Activated CD8-positive, alpha-beta memory T cell treated with anti-CD3 and anti-CD28 coated beads, Interleukin-2, amount 10 ng/mL, durations not matched to agents 7 days and 5 days (primary cell): ENCODE measurements at regions not wholly inside any gene's neighbourhood (a gene's known extent, or its start where the extent isn't known, plus 50 kb on each side); places are given as distances from the start of the nearest gene placed in this dataset.

Source experiments
- ATAC-seq: fragments of 150-1000 bp; cut with Tn5 transposase; one replicate; pipeline ENCODE4 v1.10.0; 2021; ENCODE audit warnings: moderate library complexity
- CTCF ChIA-PET: fragments of 350-600 bp; sonication (Branson Sonifier 250); formaldehyde crosslinking; loops from one replicate; lab custom pipeline; 2021; ENCODE audit warnings: antibody characterized with exemption; lab: Charles Lee
- DNase-seq: peaks from one replicate; pipeline ENCODE4 v3.0.0-alpha.2; 2020
- H3K27ac Mint-ChIP-seq: one replicate; pipeline ENCODE4 v1.8.0; 2021; ENCODE audit warnings: mild to moderate bottlenecking, mixed read lengths
- H3K27me3 Mint-ChIP-seq: one replicate; pipeline ENCODE4 v1.8.0; 2021; ENCODE audit warnings: mixed read lengths
- H3K36me3 Mint-ChIP-seq: one replicate; pipeline ENCODE4 v1.8.0; 2021; ENCODE audit warnings: mild to moderate bottlenecking, mixed read lengths
- H3K4me1 Mint-ChIP-seq: one replicate; pipeline ENCODE4 v1.8.0; 2021; ENCODE audit warnings: mixed read lengths
- H3K4me3 Mint-ChIP-seq: one replicate; pipeline ENCODE4 v1.8.0; 2021; ENCODE audit warnings: mild to moderate bottlenecking, moderate library complexity, mixed read lengths
- H3K9me3 Mint-ChIP-seq: one replicate; pipeline ENCODE4 v1.8.0; 2022; ENCODE audit warnings: low read depth, mixed read lengths

DNA sequence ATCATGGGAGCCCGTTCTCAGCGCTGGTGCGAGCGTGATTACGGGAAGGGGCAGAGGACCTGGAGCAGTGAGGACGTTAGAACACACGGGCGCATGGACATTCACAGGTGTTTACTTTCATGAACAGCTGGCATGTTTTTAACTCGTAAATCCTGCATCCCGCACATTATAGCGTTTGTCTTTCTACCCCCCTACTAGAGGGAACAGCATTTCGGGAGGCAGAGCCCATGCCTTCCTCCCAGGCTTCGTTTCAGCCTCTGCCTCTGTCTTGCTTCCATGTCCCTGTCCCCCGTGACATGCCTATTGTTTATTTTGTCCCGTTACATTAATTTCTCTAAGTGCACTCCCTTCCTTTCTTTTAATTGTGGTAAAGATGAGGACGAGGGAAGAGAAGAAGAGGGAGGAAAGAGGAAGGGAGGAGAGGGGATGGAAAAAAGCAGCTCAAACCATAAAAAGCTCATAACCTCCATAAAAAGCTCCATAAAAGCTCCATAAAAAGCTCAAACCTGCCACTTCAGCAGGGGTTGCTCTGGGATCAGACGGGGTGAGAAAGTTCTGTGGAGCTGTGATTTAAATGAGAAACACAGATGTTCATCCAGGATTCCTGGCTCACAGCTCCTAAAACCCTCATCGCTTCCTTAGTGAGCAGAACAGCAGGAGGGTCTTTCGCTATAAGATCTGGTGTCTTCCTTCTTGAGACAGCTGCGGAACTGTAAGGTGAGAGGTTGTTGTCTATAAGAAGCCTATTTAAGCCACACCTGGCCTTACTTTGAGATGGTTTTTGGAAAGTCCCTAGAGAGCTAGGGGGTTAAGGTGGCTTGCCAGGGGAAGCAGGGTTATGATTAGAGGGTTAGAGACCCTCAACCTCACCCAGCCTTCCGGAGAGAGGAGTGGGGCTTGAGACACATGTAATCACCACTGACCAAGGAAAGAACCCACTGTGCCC is 66.6 kb upstream of the SNTG2 start:
- peak; percentile 25 for DNase-seq
- no peak for ATAC-seq
- Mint-ChIP-seq H3K27me3 (peaks cover 18% of the 10 kb centered on the region), H3K4me1 (no peaks in the 10 kb centered on the region), H3K36me3 (no peaks in the 10 kb centered on the region), H3K4me3 (no peak overlapping the region), H3K27ac (no peak overlapping the region), H3K9me3 (no peaks in the 10 kb centered on the region)
- CTCF ChIA-PET, result no interaction called here

DNA sequence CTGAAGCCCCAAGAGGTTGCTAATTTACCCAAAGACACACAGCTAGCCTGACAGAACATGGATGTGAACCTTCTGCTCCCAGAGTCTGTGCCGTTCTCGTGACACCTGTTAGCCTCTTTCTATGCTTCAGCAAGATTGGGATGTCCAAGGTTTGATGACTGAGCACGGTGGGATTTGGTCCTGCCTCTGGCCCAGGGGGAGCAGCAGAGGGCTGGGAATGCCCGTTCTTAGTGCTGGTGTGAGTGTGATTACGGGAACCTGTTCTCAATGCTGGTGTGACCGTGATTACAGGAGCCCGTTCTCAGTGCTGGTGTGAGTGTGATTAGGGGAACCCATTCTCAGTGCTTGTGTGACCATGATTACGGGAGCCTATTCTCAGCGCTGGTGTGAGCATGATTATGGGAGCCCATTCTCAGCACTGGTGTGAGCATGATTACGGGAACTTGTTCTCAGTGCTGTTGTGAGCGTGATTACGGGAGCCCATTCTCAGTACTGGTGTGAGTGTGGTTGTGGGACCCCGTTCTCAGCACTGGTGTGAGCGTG is 67.3 kb upstream of the SNTG2 start:
- CTCF ChIA-PET, result no interaction called here
- Mint-ChIP-seq H3K9me3 (no peaks in the 10 kb centered on the region), H3K27me3 (peaks cover 18% of the 10 kb centered on the region), H3K27ac (no peak overlapping the region), H3K36me3 (no peaks in the 10 kb centered on the region), H3K4me1 (no peaks in the 10 kb centered on the region), H3K4me3 (no peak overlapping the region)
- ATAC-seq (no peak), DNase-seq (peak; percentile 29)

DNA sequence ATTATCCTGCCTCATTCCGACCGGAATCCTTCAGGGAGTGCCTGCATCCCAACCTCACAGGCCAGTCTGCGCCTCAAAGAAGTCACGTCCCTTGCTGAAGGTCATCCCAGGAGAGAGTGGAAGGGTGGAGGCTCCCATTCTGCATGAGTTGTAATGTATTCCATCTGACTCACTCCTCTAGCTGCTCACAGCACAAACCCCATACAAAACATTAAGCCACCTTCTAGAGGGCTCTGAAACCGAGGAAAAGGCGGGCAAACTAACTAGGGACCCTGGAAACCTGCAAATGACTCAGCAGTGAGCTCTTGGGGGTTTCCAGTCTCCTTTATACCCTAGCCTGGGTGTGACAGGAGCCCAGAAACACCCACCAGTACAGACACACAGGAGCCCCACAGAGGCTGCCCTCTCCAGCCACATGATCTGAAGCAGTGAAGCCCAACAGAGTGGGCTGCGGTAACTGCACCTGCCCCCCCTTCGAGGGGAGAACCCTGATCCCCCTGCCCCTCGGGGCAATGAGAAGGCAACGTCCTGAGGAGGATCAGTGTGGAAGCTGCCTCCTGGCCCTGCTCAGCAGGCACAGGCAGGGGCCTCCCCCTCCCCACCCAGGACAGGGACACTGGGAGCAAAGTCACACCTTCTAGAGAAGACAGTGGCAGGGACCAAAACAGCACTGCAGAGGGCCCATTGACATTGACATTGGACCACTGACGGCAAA is 69.3 kb upstream of the SNTG2 start:
- DNase-seq (peak; percentile 19), ATAC-seq (no peak)
- Mint-ChIP-seq H3K27me3 (peaks cover 18% of the 10 kb centered on the region), H3K4me3 (no peak overlapping the region), H3K4me1 (no peaks in the 10 kb centered on the region), H3K36me3 (no peaks in the 10 kb centered on the region), H3K27ac (no peak overlapping the region), H3K9me3 (no peaks in the 10 kb centered on the region)
- CTCF ChIA-PET, result no interaction called here

DNA sequence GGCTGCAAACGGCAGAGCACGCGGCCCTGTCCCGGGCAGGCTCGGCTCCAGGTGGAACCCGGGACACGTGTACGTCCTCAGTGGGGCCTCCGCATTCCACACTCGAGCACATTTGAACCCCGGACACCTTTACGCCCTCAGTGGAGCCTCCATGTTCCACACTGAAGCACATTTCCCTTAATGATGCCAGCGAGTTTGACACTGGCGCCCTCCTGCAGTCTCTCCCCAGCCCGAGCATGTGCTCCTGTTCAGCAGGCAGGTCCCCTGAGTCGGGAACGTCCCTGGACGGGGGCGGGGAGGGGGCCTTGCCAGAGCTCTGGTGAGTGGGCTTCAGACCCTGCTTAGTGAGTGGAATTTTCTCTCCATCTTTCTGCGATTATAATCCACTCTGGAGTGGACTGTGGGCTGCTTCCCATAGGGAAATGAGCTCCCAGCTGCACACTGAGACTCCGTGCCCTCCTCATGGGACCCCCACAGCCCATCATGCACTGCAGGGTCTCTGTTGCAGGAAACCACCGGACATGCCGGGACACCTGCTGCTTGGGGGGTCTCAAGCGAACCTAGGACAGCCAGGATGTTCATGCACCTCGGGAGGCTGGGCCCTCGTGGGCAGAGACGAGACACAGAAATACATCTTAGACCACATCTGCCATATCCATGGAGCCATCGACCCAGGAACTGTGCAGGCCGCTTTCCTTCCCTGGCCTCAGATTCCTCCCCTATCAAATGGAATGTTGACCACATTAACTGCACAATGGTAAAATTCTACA is 70.3 kb upstream of the SNTG2 start:
- Mint-ChIP-seq H3K9me3 (no peaks in the 10 kb centered on the region), H3K27ac (no peak overlapping the region), H3K4me1 (no peaks in the 10 kb centered on the region), H3K36me3 (no peaks in the 10 kb centered on the region), H3K27me3 (peaks cover 18% of the 10 kb centered on the region), H3K4me3 (no peak overlapping the region)
- ATAC-seq (no peak), DNase-seq (peak; percentile 21)
- CTCF ChIA-PET, result no interaction called here

DNA sequence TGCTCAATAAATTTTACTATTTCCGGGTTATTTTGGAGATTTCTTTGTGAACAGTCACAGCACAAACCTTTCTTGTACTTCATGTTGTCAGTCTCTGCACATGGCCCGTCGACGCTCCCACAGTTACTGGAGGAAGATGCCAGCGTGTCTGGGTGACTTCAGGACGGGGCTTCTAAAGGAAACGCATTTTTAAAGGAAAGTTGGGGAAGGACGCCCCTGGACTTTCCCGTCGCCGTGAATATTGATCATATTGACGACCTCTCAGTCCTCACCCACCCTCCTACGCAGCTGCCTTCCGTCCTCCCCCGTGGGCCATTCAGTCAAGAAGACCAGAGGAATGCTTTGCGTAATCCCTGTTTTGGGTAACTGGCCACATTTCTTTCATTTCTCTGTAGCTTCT is 71.1 kb upstream of the SNTG2 start:
- CTCF ChIA-PET, result no interaction called here
- no peak overlapping the region for H3K27ac Mint-ChIP-seq
- no peak for ATAC-seq
- peaks cover 15% of the 10 kb centered on the region for H3K27me3 Mint-ChIP-seq
- no peak for DNase-seq
- no peaks in the 10 kb centered on the region for H3K9me3 Mint-ChIP-seq
- no peaks in the 10 kb centered on the region for H3K36me3 Mint-ChIP-seq
- H3K4me1 Mint-ChIP-seq, result no peaks in the 10 kb centered on the region
- H3K4me3 Mint-ChIP-seq, result no peak overlapping the region

DNA sequence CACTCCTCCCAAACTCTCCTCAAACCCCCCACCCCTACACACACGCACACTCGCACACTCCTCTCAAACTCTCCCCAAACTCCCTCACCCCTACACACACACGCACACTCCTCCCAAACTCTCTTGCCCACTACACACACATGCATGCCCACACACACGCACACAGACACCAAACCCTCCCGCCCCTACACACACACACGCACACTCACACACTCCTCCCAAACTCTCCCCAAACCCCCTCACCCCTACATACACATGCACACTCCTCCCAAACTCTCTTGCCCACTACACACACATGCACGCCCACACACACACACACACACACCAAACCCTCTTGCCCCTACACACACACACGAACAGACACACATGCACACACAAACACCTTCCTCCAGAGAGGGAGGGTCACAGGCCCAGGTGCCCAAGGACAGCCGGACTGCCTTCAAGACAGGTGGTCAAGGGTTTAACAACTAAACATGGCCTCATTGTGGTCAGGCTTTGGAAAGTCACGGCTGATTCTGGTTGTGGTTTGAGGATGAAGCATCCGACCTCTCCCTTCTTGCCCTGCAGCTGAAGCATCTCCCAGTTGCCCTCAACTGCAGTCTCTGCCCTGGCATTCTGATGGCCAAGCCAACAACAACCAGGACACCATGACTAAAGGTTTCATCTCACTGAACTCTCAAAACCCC is 72.3 kb upstream of the SNTG2 start:
- CTCF ChIA-PET, result interaction anchor here (0.7 kb wide), 1 partner anchor 261 kb away, joined by 3 read pairs; no protein-coding TSS in a partner anchor
- Mint-ChIP-seq H3K36me3 (no peaks in the 10 kb centered on the region), H3K9me3 (no peaks in the 10 kb centered on the region), H3K4me3 (no peak overlapping the region), H3K27ac (no peak overlapping the region), H3K4me1 (no peaks in the 10 kb centered on the region), H3K27me3 (peaks cover 7% of the 10 kb centered on the region)
- no peak for ATAC-seq
- peak; percentile 15 for DNase-seq

DNA sequence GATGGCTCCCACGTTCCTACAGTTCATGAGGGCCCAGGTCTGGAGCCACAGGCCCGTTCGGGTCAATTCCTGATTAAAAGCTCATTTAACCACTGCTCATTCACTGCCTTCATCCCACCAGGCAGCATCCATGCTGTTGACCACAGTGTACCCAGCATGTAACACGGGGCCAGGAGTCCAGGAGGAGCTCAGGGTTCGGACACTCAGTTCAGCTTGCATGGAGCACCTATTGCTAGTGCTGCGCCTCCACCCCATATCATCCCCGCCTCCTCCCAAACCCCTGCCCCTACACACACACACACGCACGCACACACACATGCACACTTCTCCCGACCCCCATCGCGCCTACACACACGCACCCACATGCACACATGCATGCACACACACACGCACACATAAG is 72.9 kb upstream of the SNTG2 start:
- H3K27me3 Mint-ChIP-seq, result peaks cover 4% of the 10 kb centered on the region
- H3K36me3 Mint-ChIP-seq, result no peaks in the 10 kb centered on the region
- ATAC-seq (no peak), DNase-seq (peak; percentile 14)
- CTCF ChIA-PET, result interaction anchor here (0.7 kb wide), 1 partner anchor 262 kb away, joined by 3 read pairs; no protein-coding TSS in a partner anchor
- H3K4me3 Mint-ChIP-seq, result no peak overlapping the region
- H3K4me1 Mint-ChIP-seq, result no peaks in the 10 kb centered on the region
- no peaks in the 10 kb centered on the region for H3K9me3 Mint-ChIP-seq
- no peak overlapping the region for H3K27ac Mint-ChIP-seq

DNA sequence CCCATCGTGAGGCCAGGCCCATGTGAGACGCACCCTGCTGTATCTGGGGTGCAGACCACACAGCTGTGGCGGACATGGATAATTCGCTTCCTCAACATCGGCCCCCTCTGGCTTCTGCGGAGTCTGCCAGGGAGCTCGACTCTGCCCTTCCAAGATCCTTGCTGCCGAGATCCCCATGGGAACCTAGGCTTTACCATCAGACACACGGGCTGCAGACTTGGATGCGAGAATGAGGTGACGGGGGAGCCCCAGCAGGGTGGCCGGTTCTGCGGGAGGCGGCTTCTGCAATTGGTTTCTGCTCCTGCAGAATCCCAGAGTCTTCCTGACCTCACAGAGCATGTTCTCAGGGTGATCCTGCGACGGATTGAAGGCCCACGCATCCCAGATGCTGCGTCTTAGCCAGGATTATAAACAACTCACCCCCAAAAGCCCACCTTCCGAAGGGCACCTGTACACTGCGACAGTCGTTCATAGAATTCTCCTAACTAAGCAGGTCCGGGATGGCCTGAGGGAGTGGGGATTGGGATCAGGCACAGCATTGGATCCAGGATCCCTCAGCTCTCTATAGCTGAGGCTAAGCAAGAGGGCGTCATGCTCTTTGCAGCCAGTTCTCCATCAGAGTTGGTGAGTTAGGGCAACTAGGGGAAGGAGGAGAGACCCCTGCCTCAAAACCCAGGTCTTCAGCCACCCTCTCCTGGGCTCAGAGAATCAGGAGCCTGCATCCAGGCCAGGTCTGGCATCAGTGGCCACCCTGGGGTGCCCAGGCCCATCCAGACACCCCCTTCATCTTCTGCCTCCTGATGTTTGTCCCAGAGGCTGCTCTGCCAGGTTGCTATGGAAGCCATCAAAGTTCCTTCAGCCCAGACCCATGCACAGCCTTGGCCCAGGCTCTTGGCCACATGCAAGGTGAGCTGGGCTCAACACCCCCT is 74.7 kb upstream of the SNTG2 start:
- CTCF ChIA-PET, result no interaction called here
- Mint-ChIP-seq H3K27me3 (no peaks in the 10 kb centered on the region), H3K9me3 (no peaks in the 10 kb centered on the region), H3K4me3 (no peak overlapping the region), H3K27ac (no peak overlapping the region), H3K36me3 (no peaks in the 10 kb centered on the region), H3K4me1 (no peaks in the 10 kb centered on the region)
- ATAC-seq (no peak), DNase-seq (peak; percentile 11)

DNA sequence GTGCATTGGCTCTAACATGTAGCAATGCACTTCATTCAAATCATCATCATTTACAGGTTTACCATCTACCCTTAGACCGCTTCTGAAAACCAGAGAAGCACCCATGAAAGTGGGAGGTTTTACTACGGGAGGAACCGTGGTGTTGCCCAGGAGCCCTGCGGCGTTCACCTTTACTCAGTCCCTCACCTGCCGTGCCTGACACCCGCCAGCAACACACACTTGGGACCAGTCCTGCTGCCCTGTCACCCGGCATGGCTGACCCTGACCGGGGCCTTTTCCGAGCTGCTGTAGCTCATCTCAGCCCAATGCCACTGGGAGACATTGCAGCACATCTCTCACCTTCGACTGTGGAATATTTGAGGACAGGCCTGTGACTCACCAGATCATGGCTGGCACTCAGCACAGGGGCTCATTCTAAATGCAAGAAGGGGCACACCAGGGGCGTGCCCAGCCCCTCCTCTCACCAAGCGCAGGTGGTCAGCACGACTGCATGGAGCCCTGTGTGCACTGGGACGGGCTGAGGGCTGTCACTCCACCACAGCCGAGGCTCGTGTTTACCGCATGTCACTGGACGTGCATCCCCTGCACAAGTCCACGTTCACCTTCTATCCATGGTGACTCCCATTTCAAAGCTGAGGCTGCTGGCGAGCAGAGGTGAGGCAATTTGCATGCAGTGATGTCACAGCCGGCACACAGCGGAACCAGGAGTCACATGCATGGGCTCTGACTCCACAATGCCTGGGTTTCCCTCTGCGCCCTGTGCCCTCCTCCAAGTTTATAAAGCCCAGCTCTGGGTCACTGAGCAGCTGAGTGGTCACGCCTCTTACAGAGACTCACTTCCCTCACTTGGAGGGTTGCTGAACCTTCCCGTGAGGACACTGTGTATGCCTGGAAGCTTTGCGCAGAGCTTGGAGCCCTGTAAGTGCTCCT is 76.7 kb upstream of the SNTG2 start:
- Mint-ChIP-seq H3K9me3 (no peaks in the 10 kb centered on the region), H3K27ac (no peak overlapping the region)

DNA sequence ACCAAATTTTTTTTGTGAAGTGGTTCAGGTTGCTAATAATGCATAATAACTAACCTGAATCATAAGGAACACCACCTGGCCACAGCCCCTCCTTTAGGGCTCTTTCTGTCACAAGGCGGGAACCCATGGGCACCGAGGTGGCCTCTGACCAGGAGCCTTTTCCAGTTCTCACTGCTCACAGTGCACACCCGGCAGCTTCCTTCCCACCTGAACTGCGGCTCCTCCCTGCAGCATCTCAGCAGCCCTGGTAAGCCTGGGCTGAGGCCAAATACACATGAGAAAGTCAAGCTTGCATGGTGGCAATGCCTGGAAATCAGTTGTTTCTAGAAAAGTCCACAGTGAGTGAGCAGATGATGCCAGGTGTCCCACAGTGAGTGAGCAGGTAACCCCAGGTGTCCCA is 77.6 kb upstream of the SNTG2 start:
- ATAC-seq, result no peak
- CTCF ChIA-PET, result no interaction called here
- H3K27ac Mint-ChIP-seq, result no peak overlapping the region

More for the DNA sequence above, 76.7 kb upstream of the SNTG2 start:
- no peaks in the 10 kb centered on the region for H3K4me1 Mint-ChIP-seq
- CTCF ChIA-PET, result no interaction called here
- no peak overlapping the region for H3K4me3 Mint-ChIP-seq
- no peaks in the 10 kb centered on the region for H3K36me3 Mint-ChIP-seq
- no peak for ATAC-seq
- H3K27me3 Mint-ChIP-seq, result no peaks in the 10 kb centered on the region
- no peak for DNase-seq

DNA sequence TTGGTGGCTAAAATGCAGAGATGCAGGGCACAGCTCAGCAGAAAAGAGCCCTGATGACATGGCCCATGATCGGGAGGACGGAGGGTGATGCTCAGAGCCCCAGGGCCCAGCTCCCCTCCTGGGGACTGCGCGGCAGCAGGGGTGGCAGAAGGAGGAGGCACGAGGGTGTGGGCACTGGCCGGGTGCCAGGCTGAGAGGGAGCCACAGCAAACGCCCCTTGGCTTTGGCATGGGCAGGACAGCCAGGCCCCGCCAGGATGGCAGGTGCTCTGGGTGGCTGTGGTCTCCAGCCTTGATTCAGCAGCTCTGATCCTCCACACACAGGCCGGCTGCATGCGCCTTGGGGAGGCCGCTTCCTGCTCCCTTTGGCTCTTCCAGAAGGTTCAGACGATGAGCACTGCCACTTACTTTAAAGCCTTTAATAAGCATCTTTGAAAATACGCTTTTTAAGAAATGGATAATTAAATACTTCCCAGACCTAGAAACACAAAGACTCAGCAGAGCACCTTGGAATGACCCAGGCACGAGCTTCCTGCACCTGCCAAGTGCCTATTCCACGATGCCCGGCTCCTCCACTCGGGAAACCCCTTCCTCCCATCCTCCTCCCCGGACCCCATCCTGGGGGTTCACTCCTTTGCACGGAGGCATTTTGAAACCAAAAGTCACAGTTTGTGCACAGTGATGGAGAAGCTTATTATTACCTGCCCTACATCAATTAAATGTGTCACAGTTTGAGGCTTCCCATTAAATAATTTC is 78.5 kb upstream of the SNTG2 start:
- H3K4me1 Mint-ChIP-seq, result no peaks in the 10 kb centered on the region
- CTCF ChIA-PET, result no interaction called here
- no peaks in the 10 kb centered on the region for H3K27me3 Mint-ChIP-seq
- H3K36me3 Mint-ChIP-seq, result no peaks in the 10 kb centered on the region
- no peak overlapping the region for H3K4me3 Mint-ChIP-seq
- no peak overlapping the region for H3K27ac Mint-ChIP-seq
- no peaks in the 10 kb centered on the region for H3K9me3 Mint-ChIP-seq
- no peak for ATAC-seq
- no peak for DNase-seq

More for the DNA sequence above, 77.6 kb upstream of the SNTG2 start:
- Mint-ChIP-seq H3K9me3 (no peaks in the 10 kb centered on the region), H3K27me3 (no peaks in the 10 kb centered on the region), H3K4me1 (no peaks in the 10 kb centered on the region), H3K36me3 (no peaks in the 10 kb centered on the region), H3K4me3 (no peak overlapping the region)
- DNase-seq, result no peak
